ENCODE measurements at regions not wholly inside any gene's neighbourhood (a gene's known extent, or its start where the extent isn't known, plus 50 kb on each side); places are given as distances from the start of the nearest gene placed in this dataset.
"Not testable (repeated sequence)": the region's sequence is repeated elsewhere in the genome, so short reads cannot be mapped to it uniquely, and the experiment has no call there.

- not testable (repeated sequence) for ATAC-seq (replicated peaks); H3K9me3 Mint-ChIP-seq; H3K4me3 Mint-ChIP-seq; DNase-seq; H3K4me1 Mint-ChIP-seq; H3K36me3 Mint-ChIP-seq
- H3K27ac Mint-ChIP-seq, result peak overlapping the region; percentile 42
- peaks cover 22 to 25% of the 10 kb centered on the region in 2 donors for H3K27me3 Mint-ChIP-seq
Measured at GRCh38 chr13:99101831-99102230, 98.8 kb upstream of the UBAC2 start.

- DNase-seq (no peak), ATAC-seq (replicated peaks) (no peak)
- H3K4me1 Mint-ChIP-seq, result peaks cover 5 to 7% of the 10 kb centered on the region in 2 donors
- H3K9me3 Mint-ChIP-seq, result peaks cover 3 to 5% of the 10 kb centered on the region in 2 donors
- H3K4me3 Mint-ChIP-seq, result no peak overlapping the region
- peaks cover 29 to 30% of the 10 kb centered on the region in 2 donors for H3K27me3 Mint-ChIP-seq
- no peak overlapping the region for H3K27ac Mint-ChIP-seq
- H3K36me3 Mint-ChIP-seq, result peaks cover 0 to 4% of the 10 kb centered on the region in 2 donors
Measured at GRCh38 chr13:99103536-99103935, 97.1 kb upstream of the UBAC2 start.

- Mint-ChIP-seq H3K36me3 (peaks cover 0 to 4% of the 10 kb centered on the region in 2 donors), H3K27me3 (peaks cover 26 to 29% of the 10 kb centered on the region in 2 donors)
Measured at GRCh38 chr13:99104396-99104795, 96.3 kb upstream of the UBAC2 start.

GRCh38 chr13:99105160-99105559, 95.5 kb upstream of the UBAC2 start:
- no peak for DNase-seq
- peaks cover 5% of the 10 kb centered on the region in 2 donors for H3K9me3 Mint-ChIP-seq
- H3K4me1 Mint-ChIP-seq, result peaks cover 5 to 7% of the 10 kb centered on the region in 2 donors
- peaks cover 25 to 27% of the 10 kb centered on the region in 2 donors for H3K27me3 Mint-ChIP-seq
- no peak for ATAC-seq (replicated peaks)
- H3K36me3 Mint-ChIP-seq, result peaks cover 0 to 4% of the 10 kb centered on the region in 2 donors
- H3K27ac Mint-ChIP-seq, result no peak overlapping the region
- no peak overlapping the region for H3K4me3 Mint-ChIP-seq

More at GRCh38 chr13:99104396-99104795, 96.3 kb upstream of the UBAC2 start:
- ATAC-seq (replicated peaks), result no peak
- DNase-seq, result no peak
- Mint-ChIP-seq H3K9me3 (peaks cover 5% of the 10 kb centered on the region in 2 donors), H3K4me3 (no peak overlapping the region), H3K27ac (no peak overlapping the region), H3K4me1 (peaks cover 5 to 7% of the 10 kb centered on the region in 2 donors)

GRCh38 chr13:99113351-99113750, 87.3 kb upstream of the UBAC2 start:
- no peaks in the 10 kb centered on the region for H3K4me1 Mint-ChIP-seq
- H3K4me3 Mint-ChIP-seq, result no peak overlapping the region
- no peaks in the 10 kb centered on the region for H3K36me3 Mint-ChIP-seq
- no peak for DNase-seq
- peaks cover 0 to 4% of the 10 kb centered on the region in 2 donors for H3K9me3 Mint-ChIP-seq
- ATAC-seq (replicated peaks), result no peak
- H3K27ac Mint-ChIP-seq, result no peak overlapping the region
- H3K27me3 Mint-ChIP-seq, result peaks cover 3 to 4% of the 10 kb centered on the region in 2 donors

- no peak for DNase-seq
- ATAC-seq (replicated peaks), result no peak
- peaks cover 0 to 6% of the 10 kb centered on the region in 2 donors for H3K4me1 Mint-ChIP-seq
- H3K9me3 Mint-ChIP-seq, result peaks cover 12% of the 10 kb centered on the region in 2 donors
- H3K4me3 Mint-ChIP-seq, result no peak overlapping the region
- no peak overlapping the region for H3K27ac Mint-ChIP-seq
- peaks cover 4 to 10% of the 10 kb centered on the region in 2 donors for H3K36me3 Mint-ChIP-seq
- peaks cover 9 to 11% of the 10 kb centered on the region in 2 donors for H3K27me3 Mint-ChIP-seq
Measured at GRCh38 chr13:99118179-99118578, 82.5 kb upstream of the UBAC2 start.

- peaks cover 7 to 13% of the 10 kb centered on the region in 2 donors for H3K4me1 Mint-ChIP-seq
- DNase-seq (peak; percentile 9), ATAC-seq (replicated peaks) (peak; percentile 71 to 72)
- H3K36me3 Mint-ChIP-seq, result peaks cover 4 to 10% of the 10 kb centered on the region in 2 donors
- H3K9me3 Mint-ChIP-seq, result peaks cover 12% of the 10 kb centered on the region in 2 donors
- H3K27ac Mint-ChIP-seq, result no peak overlapping the region
- H3K4me3 Mint-ChIP-seq, result no peak overlapping the region
- peaks cover 19 to 23% of the 10 kb centered on the region in 2 donors for H3K27me3 Mint-ChIP-seq
Measured at GRCh38 chr13:99119656-99120055, 81.0 kb upstream of the UBAC2 start.

- Mint-ChIP-seq H3K4me1 (peaks cover 18 to 19% of the 10 kb centered on the region in 2 donors), H3K36me3 (peaks cover 4 to 10% of the 10 kb centered on the region in 2 donors), H3K4me3 (no peak overlapping the region), H3K27ac (peak overlapping the region; percentile 20), H3K9me3 (peaks cover 12% of the 10 kb centered on the region in 2 donors), H3K27me3 (peaks cover 19 to 23% of the 10 kb centered on the region in 2 donors)
- ATAC-seq (replicated peaks) (no peak), DNase-seq (no peak)
Measured at GRCh38 chr13:99120751-99121150, 79.9 kb upstream of the UBAC2 start.

GRCh38 chr13:99122171-99122570, 78.5 kb upstream of the UBAC2 start:
- Mint-ChIP-seq H3K9me3 (peaks cover 12% of the 10 kb centered on the region in 2 donors), H3K27ac (no peak overlapping the region), H3K4me1 (peaks cover 18 to 19% of the 10 kb centered on the region in 2 donors), H3K36me3 (peaks cover 4 to 10% of the 10 kb centered on the region in 2 donors), H3K27me3 (peaks cover 19 to 23% of the 10 kb centered on the region in 2 donors), H3K4me3 (no peak overlapping the region)
- ATAC-seq (replicated peaks) (no peak), DNase-seq (no peak)

GRCh38 chr13:99123101-99124045, 77.3 kb upstream of the UBAC2 start:
- Mint-ChIP-seq H3K4me3 (no peak overlapping the region), H3K27ac (no peak overlapping the region), H3K27me3 (peaks cover 19 to 23% of the 10 kb centered on the region in 2 donors), H3K36me3 (peaks cover 4 to 10% of the 10 kb centered on the region in 2 donors), H3K9me3 (peaks cover 10 to 12% of the 10 kb centered on the region in 2 donors), H3K4me1 (peaks cover 18 to 19% of the 10 kb centered on the region in 2 donors)
- DNase-seq (no peak), ATAC-seq (replicated peaks) (no peak)

- no peak overlapping the region for H3K27ac Mint-ChIP-seq
- peaks cover 18 to 19% of the 10 kb centered on the region in 2 donors for H3K4me1 Mint-ChIP-seq
- DNase-seq (no peak), ATAC-seq (replicated peaks) (no peak)
- peaks cover 9 to 12% of the 10 kb centered on the region in 2 donors for H3K9me3 Mint-ChIP-seq
- no peak overlapping the region for H3K4me3 Mint-ChIP-seq
- H3K27me3 Mint-ChIP-seq, result peaks cover 19 to 23% of the 10 kb centered on the region in 2 donors
- peaks cover 4 to 10% of the 10 kb centered on the region in 2 donors for H3K36me3 Mint-ChIP-seq
Measured at GRCh38 chr13:99124046-99124400, 76.6 kb upstream of the UBAC2 start.

GRCh38 chr13:99124794-99125316, 75.8 kb upstream of the UBAC2 start:
- Mint-ChIP-seq H3K4me1 (peaks cover 18 to 19% of the 10 kb centered on the region in 2 donors), H3K27ac (peak overlapping the region; percentile 80)

GRCh38 chr13:99125326-99125915, 75.2 kb upstream of the UBAC2 start:
- H3K4me3 Mint-ChIP-seq, result peak overlapping the region; percentile 18 to 62
- peaks cover 18% of the 10 kb centered on the region in 2 donors for H3K4me1 Mint-ChIP-seq
- peak overlapping the region; percentile 80 for H3K27ac Mint-ChIP-seq
- peaks cover 2 to 4% of the 10 kb centered on the region in 2 donors for H3K9me3 Mint-ChIP-seq
- peaks cover 2 to 4% of the 10 kb centered on the region in 2 donors for H3K36me3 Mint-ChIP-seq
- no peak for DNase-seq
- ATAC-seq (replicated peaks), result no peak
- H3K27me3 Mint-ChIP-seq, result peaks cover 17 to 23% of the 10 kb centered on the region in 2 donors

More at GRCh38 chr13:99124794-99125316, 75.8 kb upstream of the UBAC2 start:
- DNase-seq (peak; percentile 27), ATAC-seq (replicated peaks) (peak; percentile 92 to 93)
- Mint-ChIP-seq H3K36me3 (peaks cover 4 to 6% of the 10 kb centered on the region in 2 donors), H3K27me3 (peaks cover 19 to 23% of the 10 kb centered on the region in 2 donors), H3K4me3 (peak overlapping the region; percentile 18 to 62), H3K9me3 (peaks cover 5 to 8% of the 10 kb centered on the region in 2 donors)

- ATAC-seq (replicated peaks) (no peak), DNase-seq (no peak)
- H3K27me3 Mint-ChIP-seq, result peaks cover 15 to 23% of the 10 kb centered on the region in 2 donors
- no peaks in the 10 kb centered on the region for H3K9me3 Mint-ChIP-seq
- no peaks in the 10 kb centered on the region for H3K36me3 Mint-ChIP-seq
- H3K4me1 Mint-ChIP-seq, result peaks cover 15 to 18% of the 10 kb centered on the region in 2 donors
- no peak overlapping the region for H3K4me3 Mint-ChIP-seq
- no peak overlapping the region for H3K27ac Mint-ChIP-seq
Measured at GRCh38 chr13:99126821-99127220, 73.8 kb upstream of the UBAC2 start.

All from stimulated activated naive B cell treated with anti-CD40 and anti-IgM and Interleukin-4, amounts not matched to agents 10 μg/mL and 1 μg/mL and 100 μg/mL, for 72 hours (primary cell).